ENCODE measurements at regions not wholly inside any gene's neighbourhood (a gene's known extent, or its start where the extent isn't known, plus 50 kb on each side); places are given as distances from the start of the nearest gene placed in this dataset.

DNA sequence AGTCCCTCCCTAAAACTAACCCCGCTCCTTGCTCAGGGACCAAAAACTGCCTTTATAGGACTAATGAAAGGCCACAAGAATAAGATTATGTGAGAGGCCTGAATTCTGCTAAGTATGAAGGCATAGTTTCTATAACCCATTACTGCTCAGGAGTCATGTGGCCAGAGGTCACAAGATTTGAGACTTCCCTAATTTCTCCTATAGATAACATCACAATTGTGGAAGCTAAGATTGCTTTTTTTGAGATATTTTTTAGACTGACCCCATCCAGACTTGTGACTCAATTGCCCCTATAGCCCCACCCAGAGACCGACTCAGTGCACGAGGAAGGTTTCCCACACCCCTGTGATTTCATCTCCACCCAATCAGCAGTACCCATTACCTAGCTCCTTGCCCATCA, 504.1 kb upstream of the GOT2 start:
- DNase-seq (ENCODE audit: low spot score), result no peak

DNA sequence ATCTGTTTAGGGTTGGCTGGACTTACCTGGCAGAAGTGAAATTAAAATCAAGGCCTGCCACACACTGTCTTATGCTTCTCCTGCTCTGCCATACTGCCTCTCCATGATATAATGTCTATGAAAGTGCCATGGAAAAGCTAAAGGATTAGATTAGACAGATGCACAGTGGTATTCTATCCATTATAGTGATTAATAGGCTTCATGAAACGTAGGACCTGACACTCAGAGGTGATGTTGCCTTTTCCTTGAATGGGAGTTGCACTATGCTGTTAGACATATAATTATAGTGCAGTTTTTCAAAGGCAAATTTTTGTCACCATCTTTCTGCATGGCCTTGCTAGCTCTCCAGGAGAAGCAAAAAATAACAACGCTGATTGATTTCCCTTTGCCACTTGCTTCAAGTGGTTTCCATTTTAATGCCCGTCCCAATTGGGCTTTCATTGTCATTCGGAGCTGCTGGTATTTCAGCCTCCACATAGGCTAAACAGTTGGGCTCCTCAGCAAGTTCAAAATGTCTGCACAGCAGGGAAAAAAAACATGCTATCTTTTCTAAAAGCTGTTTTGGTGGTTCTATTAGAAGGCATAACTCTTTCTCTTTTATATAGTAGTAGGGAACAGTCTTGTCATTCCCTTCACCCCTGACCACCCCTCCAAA, 502.8 kb upstream of the GOT2 start:
- no peak for DNase-seq (ENCODE audit: low spot score)

DNA sequence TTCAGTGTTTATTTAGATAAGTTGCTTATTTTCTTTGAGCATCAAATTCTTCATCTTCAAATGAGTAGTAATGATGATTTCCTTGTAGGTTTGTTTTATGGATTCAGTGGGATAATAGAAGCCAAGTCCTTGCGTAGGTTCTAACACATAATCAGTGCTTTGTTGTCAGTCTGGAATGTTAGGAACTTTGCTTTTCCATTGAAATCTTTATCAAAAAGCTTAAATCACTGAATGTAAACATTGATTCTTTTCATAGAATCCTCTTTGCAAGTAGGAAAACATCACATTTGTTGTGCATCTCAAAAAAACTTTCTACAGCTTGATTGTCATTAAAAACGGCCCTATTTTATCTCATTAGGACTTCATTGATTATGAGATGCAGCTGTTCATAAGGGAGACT, 490.3 kb upstream of the GOT2 start:
- no peak for DNase-seq (ENCODE audit: low spot score)

DNA sequence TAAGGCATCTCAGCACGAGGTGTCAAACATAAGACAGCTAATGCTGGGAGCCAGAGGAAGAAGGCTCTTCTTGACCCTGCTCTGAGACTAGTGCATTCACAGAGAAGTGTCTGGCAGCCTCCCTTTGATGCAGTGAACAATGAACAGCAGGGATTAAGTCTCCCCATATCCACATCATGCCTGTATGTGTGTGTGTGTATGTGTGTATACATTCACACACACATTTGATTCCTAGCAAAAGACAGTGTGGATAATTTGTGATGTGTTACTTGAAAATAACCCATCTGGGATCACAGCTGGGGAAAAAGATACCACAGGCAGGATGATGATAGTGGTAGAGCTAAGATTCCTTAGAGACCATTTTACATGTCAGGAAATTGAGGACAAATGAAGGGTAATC, 485.9 kb upstream of the GOT2 start:
- DNase-seq (ENCODE audit: low spot score), result no peak

DNA sequence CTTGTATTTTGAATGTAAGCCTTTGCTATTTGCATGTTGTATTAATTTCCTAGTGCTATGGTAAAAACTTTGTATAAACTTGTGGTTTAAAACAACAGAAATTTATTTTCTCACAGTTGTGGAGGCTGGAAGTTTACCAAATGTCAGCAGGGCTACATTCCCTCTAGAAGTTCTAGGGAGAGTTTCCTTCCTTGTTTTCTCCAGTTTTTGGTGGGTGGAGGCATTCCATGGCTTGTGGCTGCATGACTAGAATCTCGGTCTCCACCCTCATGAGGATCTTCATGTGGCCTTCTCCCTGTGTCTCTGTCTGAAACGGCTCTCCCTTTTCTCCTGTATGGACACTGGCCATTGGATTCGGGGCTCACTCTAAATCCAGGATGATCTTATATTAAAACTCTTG, 482.2 kb upstream of the GOT2 start:
- no peak for DNase-seq (ENCODE audit: low spot score)

DNA sequence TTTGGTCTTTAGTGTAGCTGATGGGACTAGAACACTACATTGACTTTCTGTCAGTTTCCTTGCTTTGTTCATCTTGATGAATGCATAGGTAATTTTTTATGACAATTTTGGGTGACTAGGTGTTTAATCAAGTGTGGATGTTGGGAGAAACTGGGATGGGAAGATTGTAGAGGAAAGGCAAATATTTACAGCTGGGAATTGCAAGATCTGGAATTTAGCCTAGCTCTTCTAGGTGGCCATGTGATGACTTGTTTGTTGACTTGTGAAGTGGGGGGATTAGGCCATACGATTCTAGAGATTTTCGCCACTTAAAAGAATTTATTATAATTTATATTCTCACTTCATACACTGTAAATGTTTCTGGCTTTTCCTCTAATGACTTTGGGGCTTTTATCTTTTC, 480.3 kb upstream of the GOT2 start:
- no peak for DNase-seq (ENCODE audit: low spot score)

DNA sequence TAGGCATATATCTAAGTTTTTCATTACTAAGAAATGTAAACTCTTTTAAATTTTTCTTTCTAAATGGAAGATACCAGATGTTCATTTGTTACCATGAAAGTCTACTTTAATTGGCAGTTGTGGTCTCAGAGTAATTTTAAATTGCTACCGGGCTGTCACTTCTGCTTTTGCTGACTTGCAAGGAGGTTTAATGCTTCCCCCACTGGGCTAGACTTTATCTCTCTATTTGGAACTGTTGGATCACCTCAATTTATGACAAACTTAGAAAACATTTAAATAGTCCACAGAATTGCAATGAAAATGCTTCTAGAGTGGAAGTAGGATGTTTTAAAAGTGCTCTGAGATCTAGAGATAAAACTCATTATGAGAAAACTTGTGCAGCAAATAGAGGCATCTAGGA, 479.8 kb upstream of the GOT2 start:
- no peak for DNase-seq (ENCODE audit: low spot score)

DNA sequence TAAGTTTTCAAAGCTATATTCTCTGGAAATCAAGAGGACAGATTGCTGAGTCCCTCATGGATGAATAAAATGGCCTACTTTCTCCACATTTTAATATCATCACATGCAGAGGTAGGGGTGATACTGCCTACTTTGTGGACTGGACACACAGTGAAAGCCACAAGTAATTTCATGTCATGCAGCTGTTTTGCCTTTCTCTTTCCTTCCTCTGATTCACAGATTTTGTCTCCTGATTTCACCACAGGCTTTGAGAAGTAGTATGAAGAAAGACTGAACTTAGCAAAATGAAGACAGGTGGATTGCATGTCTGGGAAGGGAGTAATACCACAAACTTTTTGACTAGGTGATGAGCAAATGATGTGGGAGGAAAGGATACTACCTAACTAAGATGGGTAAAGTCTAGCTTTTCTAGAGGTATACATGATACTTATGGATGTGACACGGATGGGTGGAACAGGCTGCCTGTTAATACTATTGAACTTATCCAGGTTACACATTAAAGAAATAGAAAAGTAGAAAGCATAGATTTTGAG, 478.4 kb upstream of the GOT2 start:
- no peak for DNase-seq (ENCODE audit: low spot score)

DNA sequence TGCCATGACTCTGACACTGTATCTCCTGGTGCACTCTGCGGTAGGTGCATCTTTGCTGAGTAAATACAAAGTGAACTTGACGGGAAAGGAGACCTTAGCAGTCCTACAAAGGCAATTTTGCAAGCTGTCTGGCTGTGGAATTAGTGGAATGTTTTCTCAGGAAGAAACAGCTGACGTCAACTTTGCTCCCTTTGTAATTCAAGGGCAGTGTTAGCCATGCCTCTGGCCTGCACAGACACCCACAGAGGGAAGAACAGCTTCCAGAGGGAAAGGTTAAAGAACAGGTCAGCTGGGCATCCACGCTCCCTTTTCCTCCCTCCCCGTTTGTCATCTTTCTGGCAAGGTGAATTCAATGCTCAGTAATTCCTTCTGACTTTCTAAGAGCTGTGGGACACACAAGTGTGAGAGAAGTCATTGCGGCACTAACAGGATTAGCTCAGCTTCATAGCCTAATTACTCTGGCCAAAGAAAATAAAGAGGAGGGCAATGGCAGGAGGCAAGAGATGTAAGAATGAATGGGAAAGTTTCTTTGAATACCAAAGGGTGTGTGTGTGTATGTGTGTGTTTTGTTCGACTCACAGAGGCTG, 476.9 kb upstream of the GOT2 start:
- DNase-seq (ENCODE audit: low spot score), result peak; percentile 62

DNA sequence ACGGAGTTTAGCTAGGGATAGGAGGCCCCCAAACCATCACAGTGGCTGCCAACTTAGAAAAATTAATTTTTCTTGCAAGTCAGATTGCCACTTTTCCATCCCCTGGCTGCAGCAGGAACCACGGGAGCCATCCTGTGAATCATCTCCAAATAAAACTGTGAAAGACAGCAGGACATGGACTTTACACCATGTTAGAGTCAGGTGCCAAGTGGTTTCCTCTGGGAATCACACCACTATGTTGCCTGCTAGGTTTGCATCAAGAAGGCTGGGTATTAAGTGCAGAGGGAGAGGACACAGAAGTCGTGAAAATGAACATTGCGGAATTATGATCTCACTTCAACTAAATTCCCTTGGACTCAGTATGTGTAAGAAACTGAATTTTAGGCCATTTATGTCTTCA, 471.3 kb upstream of the GOT2 start:
- no peak for DNase-seq (ENCODE audit: low spot score)

DNA sequence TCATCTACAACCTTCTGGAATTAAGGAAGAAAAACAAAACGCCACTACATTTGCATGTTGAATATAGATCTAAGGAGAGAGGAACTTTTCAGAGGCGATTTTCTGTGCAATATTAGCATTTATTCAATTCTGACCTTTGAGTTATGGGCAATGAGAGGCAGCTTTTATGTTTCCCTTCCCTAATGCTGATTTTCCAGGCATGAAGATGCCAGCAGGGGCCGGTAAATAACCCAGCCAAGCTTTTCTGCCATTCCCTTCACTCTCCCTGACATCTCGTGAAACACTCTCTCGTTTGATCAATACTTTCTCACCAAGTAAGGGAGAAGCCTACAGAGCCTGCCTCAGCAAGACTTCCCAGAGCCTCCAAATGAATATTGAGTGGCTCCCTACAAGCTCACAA, 470.5 kb upstream of the GOT2 start:
- no peak for DNase-seq (ENCODE audit: low spot score)

DNA sequence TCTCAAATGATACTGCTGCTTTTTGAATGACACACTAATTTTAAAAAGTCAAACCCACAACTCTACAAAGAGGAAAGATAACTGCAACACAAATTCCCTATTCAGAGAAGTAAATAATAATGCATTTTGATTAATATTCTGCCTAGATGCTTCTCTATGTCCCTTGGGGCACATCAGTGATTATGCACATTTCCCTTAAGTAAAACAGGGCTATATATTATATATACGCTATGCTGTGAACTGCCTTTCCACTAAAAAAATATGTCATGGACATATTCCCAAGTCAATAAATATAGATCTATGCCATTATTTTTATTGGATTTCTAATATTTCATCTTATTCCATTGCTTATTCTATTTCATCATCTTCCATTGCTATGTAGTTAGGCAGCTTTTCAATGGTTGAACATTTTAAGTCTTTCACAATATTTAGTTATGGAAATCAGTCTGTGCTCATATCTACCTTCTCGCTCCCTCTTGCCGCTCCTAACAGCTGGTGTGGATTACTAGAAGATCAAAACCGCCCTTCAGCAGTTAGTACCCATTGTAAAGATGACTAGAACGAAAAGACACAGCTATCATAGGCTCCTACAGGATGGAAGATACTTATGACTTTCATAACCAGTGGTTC, 468.2 kb upstream of the GOT2 start:
- DNase-seq (ENCODE audit: low spot score), result no peak

DNA sequence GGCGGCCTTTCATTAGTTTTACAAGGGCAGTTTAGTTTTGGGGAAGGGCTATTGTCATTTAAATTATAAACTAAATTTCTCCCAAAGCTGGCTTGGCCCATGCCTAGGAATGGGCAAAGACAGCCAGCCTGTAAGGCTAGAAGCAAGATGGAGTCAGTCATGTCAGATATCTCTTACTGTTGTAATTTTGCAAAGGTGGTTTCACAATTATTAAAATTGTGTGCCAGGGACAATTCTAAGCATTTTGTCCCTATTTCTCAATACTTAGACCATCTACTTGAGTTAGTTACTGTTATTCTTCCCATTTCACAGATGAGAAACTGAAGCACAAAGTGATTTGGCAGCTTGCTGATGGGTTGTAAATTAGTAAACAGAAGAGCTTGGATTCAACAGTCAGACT, 467.7 kb upstream of the GOT2 start:
- DNase-seq (ENCODE audit: low spot score), result no peak

DNA sequence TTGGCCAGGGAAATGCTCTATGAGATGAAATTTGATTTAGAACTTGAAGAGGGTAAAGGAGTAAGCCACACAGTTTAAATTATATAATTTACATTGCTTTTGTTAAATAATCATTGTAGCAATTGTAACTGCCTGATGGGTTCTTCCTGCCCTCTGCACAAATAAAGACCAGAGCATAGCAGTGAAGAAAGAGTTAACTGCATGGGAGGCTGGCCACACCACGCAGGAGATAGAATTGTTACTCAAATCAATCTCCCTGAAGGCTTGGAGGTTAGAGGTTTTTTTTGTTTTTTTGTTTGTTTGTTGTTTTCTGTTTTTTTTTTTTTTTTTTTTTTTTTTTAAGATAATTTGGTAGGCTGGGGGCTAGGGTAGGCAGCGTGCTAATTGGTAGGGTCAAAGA, 467.0 kb upstream of the GOT2 start:
- DNase-seq (ENCODE audit: low spot score), result no peak

DNA sequence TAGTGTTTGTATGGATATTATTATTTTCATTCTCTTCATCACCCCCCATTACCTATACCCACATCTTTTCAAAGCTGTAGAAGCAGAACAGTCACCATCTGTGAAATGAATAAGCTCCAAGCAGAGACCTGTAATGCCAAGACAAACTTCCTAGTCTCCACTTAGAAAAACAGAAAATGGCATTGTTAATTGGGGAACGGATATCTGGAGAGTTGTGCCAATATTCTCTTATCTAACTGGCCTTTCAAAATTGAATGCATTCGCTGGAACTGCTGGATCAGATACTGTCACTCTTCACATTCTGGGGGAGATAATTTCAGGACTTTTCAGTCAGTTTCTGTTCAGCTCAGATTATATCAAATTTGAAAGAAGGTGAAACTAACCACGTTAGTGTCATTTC, 464.4 kb upstream of the GOT2 start:
- DNase-seq (ENCODE audit: low spot score), result no peak

DNA sequence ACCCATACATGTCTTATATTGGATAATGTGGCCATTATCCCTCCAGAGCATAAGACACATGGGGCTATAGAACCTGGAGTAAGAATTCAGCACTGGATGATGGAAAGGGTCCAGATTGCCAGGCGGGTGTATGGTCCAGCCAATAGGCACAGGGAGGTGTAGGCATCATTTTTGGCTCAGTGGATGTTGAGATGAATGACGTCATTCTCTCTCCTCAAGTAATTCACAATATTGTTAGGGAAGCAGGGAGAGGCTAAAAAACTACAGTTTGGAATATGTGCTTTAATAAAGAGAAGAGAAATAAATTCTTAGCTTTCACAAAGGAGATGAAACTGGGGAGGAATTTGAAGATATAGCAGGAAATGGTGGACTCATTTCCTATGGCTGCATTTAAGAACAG, 461.1 kb upstream of the GOT2 start:
- no peak for DNase-seq (ENCODE audit: low spot score)

DNA sequence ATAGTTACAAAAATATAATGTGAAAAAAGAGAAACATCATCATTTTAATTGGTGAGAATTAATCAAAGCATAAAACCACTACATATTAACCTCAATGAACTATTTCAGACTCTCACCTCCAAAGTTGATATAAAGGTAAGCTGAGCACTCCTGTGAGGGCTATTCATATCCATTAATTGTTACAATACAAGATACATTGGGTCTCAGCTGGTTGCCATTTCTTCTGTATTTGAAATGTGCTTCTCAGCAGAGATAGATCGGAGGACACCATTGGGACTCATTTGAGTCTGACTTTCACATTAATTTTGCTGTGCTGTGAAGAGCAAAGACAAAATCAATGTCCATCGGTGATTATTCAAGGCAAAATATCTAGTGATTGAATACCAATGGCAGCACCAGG, 459.5 kb upstream of the GOT2 start:
- no peak for DNase-seq (ENCODE audit: low spot score)

DNA sequence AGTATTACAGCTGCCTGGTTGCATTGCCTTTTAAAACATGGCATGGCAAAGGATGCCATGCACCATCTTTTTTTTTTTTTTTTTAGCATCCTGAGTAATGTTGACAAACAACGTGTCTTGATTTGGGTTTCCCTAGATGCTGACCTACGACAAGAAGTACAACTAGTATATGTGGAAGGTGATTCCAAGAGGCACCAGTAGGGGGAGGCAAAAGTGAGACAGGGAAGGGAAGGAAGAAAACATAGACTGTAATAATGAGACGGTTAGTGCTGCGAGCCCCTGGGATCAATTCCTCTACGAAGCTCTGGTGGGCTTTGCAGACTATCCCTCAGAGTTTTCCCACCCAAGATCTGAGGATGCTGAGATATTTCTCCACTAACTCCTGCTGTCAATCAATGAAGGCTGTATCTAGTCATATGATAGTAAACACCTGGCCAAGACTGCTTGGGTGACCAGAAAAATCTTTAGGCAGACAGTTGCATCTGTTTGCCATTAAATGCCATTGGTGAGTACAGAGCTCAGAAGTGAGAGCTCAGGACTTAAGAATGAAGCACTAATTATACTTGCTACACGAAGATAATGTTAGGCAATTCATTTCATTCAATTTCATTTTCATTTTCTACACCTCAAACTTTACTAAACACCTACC, 458.6 kb upstream of the GOT2 start:
- peak; percentile 34 for DNase-seq (ENCODE audit: low spot score)

DNA sequence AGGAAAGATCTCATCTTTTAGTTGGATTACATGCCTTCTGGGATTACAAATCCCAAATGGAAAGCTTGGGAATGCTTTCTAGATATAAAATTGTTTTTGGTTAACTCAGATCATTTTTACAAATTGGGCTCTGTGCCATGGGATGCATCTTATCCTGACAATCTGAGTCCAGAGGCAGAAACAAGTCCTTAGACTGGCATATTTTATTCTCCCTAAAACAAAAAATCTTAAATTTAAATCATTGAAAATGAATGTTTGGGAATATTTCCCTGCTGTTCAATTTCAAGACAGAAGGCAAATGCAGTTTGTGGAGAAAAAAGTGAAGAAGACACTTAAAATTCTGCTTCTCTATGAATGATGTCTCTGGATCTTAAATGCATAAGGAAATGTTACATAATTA, 456.6 kb upstream of the GOT2 start:
- DNase-seq (ENCODE audit: low spot score), result no peak

DNA sequence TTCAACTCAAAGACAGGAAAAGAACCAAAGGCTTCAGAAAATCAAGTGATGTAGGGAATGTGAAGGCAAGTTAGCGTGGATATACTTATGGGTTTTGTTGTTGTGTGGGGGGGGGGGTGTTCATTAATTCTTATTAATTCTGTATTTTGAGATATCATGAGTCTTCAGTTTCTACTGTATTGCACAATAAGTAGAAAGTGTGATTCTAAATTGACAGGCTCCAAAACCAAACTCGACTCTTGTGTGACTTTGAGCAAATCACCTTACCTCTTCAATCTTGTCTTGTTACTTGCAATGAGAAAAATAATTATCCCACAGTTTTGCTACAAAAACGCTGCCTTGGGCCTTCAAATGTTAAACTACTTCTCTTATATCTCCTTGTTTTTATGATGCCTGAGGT, 453.9 kb upstream of the GOT2 start:
- no peak for DNase-seq (ENCODE audit: low spot score)

DNA sequence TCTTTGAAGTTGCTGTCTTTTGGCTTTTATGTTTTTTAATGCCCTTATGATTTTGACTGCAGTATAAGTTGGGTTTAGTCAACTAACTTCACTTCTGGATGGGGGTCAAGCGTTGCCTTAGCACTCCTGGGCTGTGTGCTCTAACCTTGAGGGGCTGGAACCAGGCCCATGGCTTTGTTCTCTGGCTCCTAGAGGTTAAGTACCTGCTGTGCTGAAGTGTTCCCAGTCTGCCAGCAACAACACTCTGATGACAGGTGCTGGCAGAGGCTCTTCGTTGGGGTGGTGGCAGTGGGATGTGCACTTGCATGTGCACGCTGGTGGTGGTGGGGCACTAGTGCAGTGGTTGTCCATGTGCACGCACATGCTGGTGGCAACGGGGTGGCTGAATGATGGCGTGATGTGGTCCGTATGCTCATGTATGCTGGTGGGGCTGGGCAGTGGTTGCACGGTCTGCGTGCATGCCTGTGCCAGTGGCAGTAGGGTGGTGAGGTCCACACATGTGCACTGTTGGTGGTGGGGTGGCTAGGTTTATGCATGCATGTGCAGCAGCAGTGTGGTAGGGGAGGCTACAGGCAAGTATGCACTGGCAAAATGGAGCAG, 447.8 kb upstream of the GOT2 start:
- no peak for DNase-seq (ENCODE audit: low spot score)

DNA sequence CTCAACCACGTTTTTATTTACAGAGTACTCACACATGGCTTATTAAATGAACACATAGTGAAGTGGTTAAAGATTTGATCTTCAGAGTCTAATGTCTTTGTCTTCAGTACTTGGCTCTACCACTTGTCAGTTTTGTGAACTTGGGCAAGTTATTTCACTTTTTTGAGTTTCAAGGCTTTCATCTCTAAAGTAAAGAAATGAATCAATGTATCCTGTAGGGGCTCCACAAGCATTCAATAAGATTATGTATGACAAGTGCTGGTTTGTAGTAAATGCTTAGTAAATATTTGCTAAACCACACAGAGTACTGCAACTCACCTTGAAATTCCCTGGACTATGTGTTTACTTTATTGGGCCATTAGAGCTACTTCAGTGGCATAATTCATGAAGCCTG, 446.0 kb upstream of the GOT2 start:
- no peak for DNase-seq (ENCODE audit: low spot score)

All from mucosa of gallbladder (tissue), 1 donor.